ENCODE measurements at regions not wholly inside any gene's neighbourhood (a gene's known extent, or its start where the extent isn't known, plus 50 kb on each side); places are given as distances from the start of the nearest gene placed in this dataset.

GRCh38 chrX:34401411-34401810, 255.7 kb downstream of the TMEM47 start (continued):
- TF ChIP-seq NRF1 (IDR thresholded peaks at IDR 0.05; ENCODE audit: low read depth, low read length): no peak

DNA sequence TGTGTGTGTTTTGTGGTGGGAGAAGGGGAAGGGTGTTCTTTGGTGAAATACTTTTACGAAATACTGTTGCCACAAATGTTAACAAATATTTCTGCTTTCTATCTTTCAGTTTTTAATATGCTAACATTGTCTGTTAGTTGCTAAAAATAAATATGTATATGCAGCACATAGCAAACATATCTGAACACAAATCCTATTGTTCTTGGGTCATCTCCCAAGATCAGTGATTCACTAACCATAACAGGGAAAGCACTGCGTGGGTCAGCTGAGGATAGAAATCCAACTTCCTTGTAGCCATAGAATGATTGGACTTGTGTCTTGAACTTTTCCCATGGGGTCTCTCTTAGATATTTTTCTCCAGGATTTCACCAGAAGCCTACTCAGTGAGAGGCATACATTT, 250.3 kb upstream of the FAM47A start:
- H3K27me3 ChIP-seq (ENCODE audit: insufficient read depth): no peaks in the 10 kb centered on the region
- no peaks in the 10 kb centered on the region for H3K79me2 ChIP-seq (ENCODE audit: insufficient read depth)
- ChIA-PET POLR2A (no interaction called here), CTCF (no interaction called here)
- H3K4me2 ChIP-seq: no peak overlapping the region
- no peak overlapping the region for H2AFZ ChIP-seq (ENCODE audit: low read depth)
- H3K4me3 ChIP-seq (ENCODE audit: low read depth in 2 of 2, low read length in 1 of 2): no peak overlapping the region
- H3K36me3 ChIP-seq (replicated peaks in 1 of 2; ENCODE audit: control insufficient read depth in 1 of 2, insufficient read depth in 2 of 2, low read length in 1 of 2): no peaks in the 10 kb centered on the region
- H3F3A ChIP-seq (replicated peaks; ENCODE audit: insufficient read depth): no peaks in the 10 kb centered on the region
- no peaks in the 10 kb centered on the region for H3K9me3 ChIP-seq
- no peak overlapping the region for H3K27ac ChIP-seq (ENCODE audit: low read depth in 2 of 2, low read length in 1 of 2)
- WGBS (ENCODE audit: low lambda C conversion rate): 0% methylated on average over 2 of the region's 2 CpGs
- H3K4me1 ChIP-seq (ENCODE audit: control insufficient read depth in 1 of 2, insufficient read depth in 2 of 2, low read depth in 1 of 2, low read length in 1 of 2): no peaks in the 10 kb centered on the region; a peak in 1 of 4 replicates
- TF ChIP-seq RAD21 (IDR thresholded peaks at IDR 0.05; ENCODE audit: low read length) (no peak), FOXJ3 (CRISPR knock-in tag; IDR thresholded peaks at IDR 0.05) (no peak), RFX5 (IDR thresholded peaks at IDR 0.05; ENCODE audit: low read length) (no peak), TEAD4 (IDR thresholded peaks at IDR 0.05; ENCODE audit: borderline replicate concordance, insufficient read depth) (no peak), CTCF (IDR thresholded peaks at IDR 0.05) (no peak), SMC3 (IDR thresholded peaks at IDR 0.05; ENCODE audit: low read depth, low read length) (no peak), ELF1 (IDR thresholded peaks at IDR 0.05) (no peak), TAF1 (IDR thresholded peaks at IDR 0.05; ENCODE audit: borderline replicate concordance, low read depth, low read length) (no peak), NFIC (IDR thresholded peaks at IDR 0.05; ENCODE audit: borderline replicate concordance) (no peak), CHD2 (IDR thresholded peaks at IDR 0.05; ENCODE audit: low read length, partially characterized antibody) (no peak), FOXM1 (IDR thresholded peaks at IDR 0.05; ENCODE audit: low read depth) (no peak), PBX3 (IDR thresholded peaks at IDR 0.05) (no peak), GABPA (IDR thresholded peaks at IDR 0.05; ENCODE audit: low read depth) (no peak)
- TF ChIP-seq, protein P1, sequence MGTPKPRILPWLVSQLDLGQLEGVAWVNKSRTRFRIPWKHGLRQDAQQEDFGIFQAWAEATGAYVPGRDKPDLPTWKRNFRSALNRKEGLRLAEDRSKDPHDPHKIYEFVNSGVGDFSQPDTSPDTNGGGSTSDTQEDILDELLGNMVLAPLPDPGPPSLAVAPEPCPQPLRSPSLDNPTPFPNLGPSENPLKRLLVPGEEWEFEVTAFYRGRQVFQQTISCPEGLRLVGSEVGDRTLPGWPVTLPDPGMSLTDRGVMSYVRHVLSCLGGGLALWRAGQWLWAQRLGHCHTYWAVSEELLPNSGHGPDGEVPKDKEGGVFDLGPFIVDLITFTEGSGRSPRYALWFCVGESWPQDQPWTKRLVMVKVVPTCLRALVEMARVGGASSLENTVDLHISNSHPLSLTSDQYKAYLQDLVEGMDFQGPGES (IDR thresholded peaks at IDR 0.05; ENCODE audit: low read depth, low read length): no peak
- H3K9ac ChIP-seq: no peak overlapping the region
- H4K20me1 ChIP-seq (ENCODE audit: insufficient read depth): no peaks in the 10 kb centered on the region
- H3K9me2 ChIP-seq: no peaks in the 10 kb centered on the region
- DNase-seq: no peak

All from SK-N-SH (cell line).